Jurkat, Clone E6-1 (cell line): ENCODE measurements at regions not wholly inside any gene's neighbourhood (a gene's known extent, or its start where the extent isn't known, plus 50 kb on each side); places are given as distances from the start of the nearest gene placed in this dataset.

ENCODE experiments used
- DNase-seq: peaks from one replicate; pipeline ENCODE4 v3.0.0-alpha.2; 2011; ENCODE audit warnings: low read depth, low spot score
- H3K4me3 ChIP-seq: 2 replicates; pipeline ENCODE4 v1.5.1; 2011; ENCODE audit warnings: mild to moderate bottlenecking, low read length, control low read depth, moderate library complexity

DNA sequence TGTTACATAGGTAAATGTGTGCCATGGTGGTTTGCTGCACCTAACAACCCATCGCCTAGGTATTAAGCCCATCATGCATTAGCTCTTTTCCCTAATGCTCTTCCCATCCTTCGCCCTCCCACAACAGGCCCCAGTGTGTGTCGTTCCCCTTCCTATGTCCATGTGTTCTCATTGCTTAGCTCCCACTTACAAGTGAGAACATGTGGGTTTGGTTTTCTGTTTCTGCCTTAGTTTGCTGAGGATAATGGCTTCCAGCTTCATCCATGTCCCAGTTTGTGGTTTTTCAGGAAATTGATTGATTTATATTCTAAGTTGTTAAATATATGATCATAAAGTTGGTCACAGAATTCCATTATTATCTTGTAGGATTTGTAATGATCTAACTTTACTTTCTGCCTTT lies 85.3 kb upstream of the CAST start:
- no peak for DNase-seq
- no peak overlapping the region for H3K4me3 ChIP-seq

DNA sequence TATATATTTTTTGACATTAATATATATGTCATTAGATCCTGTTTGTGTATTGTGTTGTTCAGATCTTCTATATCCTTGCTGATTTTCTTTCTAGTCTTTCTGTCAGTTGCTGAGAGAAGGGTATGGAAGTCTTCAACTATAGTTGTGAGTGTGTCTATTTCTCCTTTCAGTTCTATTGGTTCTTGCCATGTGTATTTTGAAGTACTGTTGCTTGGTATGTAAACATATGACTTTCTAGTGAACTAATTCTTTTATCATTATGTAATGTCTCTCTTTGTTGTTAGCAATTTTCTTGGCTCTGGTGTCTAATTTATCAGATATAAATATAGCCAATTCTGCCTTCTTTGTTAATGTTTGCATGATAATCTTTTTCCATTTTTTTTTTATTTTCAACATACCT lies 84.3 kb upstream of the CAST start:
- no peak for DNase-seq
- no peak overlapping the region for H3K4me3 ChIP-seq

DNA sequence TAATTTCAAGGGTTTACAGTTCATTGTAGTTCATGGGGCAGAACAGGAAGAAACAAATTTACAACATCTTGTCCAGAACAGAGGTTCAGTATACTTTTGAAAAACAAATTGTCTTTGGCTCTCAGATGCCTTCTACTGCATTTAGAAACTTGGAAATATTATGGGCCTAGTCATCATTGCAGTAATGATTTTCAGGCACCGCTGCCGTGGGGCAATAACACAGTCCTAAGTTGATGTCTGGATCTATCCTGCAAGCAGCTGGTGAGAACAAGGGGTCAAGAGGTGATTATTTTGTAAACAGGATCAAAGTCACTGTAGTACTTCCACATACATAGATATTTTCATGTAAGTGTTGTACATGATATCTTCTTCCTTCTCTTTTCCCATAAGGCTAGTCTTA lies 82.5 kb upstream of the CAST start:
- DNase-seq, result no peak
- H3K4me3 ChIP-seq, result no peak overlapping the region

DNA sequence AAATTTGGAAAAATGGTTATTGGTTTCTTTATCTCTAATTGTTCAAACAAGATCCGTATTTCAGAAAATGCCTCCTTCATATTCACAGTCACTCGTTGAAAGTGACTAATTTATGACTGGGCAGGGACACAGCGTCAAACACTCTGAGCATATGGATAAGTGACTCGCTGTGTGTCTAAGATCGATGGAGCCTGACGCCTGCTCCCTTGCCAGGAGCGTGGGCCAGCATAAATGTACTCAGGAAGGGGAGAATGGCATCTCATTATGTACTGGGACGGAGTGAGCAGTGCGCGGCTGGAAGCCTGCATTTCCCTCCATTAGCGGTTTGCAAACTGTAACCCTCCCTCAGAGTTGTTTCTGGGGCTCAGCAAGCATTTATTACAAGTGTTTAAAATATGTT lies 79.8 kb upstream of the CAST start:
- H3K4me3 ChIP-seq, result no peak overlapping the region
- DNase-seq, result no peak

DNA sequence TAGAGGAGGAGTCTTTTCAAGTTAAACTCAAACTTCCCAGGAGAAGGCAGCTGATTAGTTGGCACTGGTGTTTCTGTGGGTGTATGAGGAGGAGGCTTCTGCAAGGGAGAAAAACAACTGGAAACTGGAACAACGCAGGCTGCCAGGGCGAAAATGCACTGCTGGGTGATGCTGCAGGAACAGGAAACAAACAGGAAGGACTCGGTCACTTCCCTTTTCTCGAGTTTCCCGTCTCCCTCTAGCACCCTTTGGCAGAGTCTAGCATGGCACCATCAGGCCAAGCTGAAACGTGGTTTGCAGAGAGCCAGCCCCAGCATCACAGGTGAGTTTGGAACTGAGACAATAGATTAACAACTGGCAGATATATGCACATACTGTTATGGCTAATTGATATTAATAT lies 77.5 kb upstream of the CAST start:
- H3K4me3 ChIP-seq, result no peak overlapping the region
- no peak for DNase-seq

DNA sequence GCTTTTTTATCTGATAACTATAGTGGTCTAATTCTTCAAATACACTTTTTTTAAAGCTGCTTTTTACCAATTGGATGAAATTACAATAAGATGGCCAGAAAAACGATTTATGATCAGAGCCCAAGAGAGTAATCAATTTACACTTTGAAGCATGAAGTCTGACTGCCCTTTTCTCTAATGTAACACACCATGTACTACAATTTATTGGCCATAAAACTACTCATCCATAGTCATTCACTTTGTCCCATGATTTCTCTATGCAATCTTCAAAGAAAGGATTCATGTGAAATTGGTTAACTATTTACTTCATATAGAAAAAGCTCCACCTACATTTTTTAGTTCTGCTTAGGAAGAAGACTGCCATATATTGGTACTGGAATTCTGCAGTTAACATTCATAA lies 73.6 kb upstream of the CAST start:
- DNase-seq, result no peak
- H3K4me3 ChIP-seq, result no peak overlapping the region

DNA sequence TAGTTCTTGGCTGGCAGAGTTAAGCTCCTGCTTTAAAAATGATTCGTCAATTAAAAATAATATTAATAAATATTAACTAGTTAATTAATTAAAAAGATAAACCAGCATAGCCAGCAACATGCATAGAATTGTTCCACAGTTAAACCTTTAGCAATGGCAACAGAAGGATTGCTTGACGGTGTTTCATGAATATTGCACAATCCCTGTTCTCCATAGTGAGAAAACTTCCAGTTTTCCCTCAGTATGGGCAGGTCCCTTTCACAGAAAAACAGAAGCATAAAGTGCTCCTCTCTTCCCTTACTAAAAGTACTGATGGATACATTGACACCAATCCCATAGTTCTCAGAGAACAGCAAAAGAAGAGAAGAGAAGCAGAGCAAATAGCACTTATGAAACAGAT lies 71.4 kb upstream of the CAST start:
- no peak for DNase-seq
- H3K4me3 ChIP-seq, result no peak overlapping the region

DNA sequence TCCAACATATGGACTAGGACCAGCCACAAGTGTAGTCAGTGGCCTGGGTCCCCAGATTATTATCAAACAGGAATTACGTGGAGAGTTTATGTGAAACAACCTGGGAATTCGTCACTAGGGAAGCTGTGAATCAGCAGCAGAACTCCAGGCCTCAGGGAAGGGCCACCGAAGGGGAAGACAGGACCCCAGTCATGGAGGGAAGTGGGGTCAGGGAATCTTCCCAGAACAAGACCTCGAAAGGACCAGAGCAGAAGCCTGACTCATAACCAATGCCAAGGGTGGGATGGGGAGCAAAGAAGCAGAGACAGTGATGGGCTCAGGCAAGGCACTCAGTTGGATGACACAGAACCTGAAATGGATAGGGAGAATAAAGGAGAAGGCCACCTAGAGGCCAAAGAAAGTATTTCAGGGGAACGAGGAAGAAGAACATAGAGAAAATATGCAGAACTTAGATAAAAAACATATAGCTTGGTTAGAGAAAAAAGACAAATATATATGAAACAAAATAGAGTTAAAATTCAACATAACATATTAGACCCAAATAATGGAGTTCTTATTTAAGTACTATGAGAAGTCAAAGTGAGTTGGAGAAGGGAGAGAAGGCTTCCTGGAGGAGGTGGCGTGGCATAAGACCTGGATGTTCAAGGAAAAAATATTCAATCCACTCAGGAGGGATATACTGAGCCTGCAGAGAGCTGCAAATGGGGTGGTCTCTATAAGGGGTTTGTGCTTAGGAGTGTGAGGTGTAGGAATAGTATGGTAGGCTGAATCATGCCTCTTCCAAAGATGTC lies 66.7 kb upstream of the CAST start:
- no peak overlapping the region for H3K4me3 ChIP-seq
- peak; percentile 27 for DNase-seq

DNA sequence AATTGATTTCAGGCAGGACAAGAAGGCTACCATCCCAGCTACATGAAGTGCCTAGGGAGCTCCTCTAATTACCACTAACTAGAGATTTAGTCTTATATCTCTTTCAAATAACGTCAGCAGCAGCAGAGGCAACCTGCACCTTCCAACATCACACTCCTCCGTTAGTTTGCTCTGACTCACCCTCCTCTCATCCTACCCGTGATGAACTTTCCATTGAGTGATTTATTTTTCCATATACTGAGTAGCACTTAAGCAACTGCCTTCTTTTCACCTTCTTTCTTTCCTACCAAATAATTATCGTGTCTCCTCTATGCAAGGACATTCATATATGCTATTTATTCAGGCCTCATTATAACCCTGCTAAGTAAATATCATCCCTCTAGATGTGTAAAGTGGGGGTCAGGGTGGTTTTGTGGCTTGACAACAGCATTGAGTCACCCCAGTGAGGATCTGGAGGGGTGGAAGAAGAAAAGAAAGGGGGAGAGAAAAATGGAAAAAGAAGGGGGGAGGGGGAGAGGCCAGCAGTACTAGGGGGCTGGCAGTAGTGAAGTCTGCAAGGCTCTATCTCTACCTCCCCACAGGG lies 64.6 kb upstream of the CAST start:
- H3K4me3 ChIP-seq, result no peak overlapping the region
- no peak for DNase-seq

DNA sequence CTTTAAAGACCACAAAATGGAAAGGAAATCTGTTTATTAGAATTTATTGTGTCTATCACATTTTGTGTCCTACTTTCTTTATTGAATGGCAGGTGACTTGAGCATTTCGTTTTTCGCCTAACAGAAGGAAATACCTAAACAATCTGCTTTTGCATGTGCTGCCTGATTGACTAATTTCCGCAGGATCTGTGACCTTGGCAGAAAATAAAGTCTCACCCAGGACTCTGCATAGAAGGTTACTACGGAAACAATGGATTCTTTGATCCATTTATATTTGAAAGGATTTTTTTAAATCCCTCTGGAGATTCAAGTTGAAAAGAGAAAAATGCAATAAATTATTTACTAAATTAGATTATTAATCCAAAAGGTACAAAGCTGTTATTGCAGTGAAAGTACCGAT lies 61.0 kb upstream of the CAST start:
- no peak for DNase-seq
- H3K4me3 ChIP-seq, result no peak overlapping the region

DNA sequence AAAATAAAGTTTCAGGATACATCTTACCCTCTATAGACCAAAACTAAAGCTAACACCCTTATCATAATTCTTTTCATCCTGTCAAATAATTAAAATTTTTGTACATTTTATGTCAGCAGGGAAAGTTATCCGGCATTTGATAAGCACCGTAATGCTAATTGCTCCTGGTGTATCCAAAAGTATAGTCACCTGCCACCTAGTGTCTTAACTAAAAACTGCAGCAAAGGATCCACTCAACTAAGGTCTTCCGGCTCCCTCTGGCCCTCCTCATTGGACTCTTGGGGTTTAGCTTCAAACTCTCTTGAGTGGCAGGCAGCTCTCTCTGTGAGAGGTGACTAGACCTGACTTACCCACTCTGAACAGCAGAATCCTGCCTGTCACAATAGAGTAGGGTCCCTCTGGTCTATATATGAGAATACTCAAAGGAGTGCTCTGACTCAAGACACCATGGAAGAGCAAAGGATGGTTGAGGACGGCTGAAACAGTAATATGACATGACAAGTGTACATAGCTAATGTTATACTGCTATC lies 60.4 kb upstream of the CAST start:
- DNase-seq, result peak; percentile 59
- no peak overlapping the region for H3K4me3 ChIP-seq

DNA sequence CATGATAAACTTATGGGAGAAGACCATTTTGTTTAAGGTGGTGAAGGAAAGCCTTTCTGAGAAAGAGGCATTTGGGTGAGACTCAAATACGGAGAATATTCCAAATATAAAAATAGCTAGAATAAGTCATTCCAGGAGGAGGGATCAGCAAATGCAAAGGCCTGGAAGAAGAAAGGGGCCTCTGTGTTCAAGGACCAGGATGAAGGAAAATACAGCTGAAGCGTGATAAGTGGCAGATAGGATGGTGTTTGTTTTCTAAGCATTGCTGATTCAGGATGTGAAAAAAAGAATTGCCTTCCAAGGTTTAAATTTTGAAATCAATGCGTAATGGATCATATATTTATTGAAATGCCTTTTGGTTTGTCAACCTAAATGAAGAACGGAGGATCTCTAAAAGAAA lies 59.4 kb upstream of the CAST start:
- DNase-seq, result no peak

DNA sequence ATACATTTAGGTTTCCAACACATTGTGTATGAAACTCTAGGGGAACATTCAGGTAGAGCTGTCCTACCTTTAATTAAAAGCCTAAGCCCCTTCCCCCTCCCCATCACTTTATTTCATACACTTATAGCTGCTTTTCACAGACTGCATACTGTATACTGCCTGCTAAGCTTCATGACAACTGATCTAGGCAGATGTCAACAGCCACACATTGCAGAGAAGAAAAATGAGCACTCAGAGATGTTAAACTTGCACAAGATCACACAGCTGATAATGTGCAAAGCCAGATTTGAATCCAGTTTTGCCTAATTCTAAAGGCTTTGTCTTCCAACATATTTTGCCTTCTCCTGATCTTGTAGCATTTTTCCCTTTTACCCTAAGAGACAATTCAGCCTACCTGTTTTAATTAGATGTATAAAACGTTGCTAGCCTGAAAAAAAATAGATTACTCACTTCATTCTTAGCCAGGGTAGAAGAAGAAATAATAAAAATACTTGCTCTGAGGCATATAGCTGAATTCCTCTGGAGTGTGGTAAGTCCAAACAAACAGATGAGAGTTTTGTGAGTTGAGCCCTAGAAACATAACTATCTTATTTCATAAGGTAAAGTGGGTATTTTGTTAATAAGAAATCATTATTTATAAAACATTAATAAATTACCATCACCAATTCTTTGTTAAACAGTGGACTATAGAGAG lies 56.9 kb upstream of the CAST start:
- no peak for DNase-seq
- no peak overlapping the region for H3K4me3 ChIP-seq

More for the DNA sequence above, 59.4 kb upstream of the CAST start:
- H3K4me3 ChIP-seq, result no peak overlapping the region

DNA sequence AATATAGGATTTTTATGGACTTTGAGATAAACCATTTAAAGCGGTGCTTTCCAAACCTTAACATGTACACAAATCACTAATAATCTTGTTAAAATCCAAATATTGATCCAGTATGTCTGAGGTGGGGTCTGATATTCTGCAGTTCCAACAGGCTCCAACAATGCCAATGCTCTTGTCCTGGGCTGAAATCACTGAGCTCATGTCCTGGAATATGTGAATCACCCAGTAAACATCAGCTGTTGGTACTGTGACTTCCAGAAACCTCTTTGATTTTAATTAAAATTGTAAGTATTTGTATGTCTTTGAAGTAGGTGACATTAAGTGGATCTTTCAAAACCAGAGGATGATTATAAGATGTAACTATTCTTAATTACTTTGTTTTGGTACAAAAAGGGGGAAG lies 52.8 kb upstream of the CAST start:
- DNase-seq, result no peak
- H3K4me3 ChIP-seq, result no peak overlapping the region

DNA sequence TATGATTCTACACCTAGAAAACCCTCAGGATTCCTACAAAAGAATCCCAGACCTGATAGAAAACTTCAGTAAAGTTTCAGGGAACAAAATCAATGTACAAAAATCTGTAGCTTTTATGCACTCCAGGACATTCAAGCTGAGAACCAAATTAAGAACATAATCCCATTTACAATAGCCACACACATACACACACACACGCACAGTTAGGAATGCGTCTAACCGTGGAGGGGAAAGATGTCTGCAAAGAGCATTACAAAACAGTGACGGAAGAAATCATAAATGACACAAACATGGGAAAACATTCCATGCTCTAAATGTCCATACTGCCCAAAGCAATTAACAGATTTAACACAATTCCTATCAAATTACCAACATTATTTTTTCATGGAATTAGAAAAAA lies 51.4 kb upstream of the CAST start:
- no peak for DNase-seq
- H3K4me3 ChIP-seq, result no peak overlapping the region

DNA sequence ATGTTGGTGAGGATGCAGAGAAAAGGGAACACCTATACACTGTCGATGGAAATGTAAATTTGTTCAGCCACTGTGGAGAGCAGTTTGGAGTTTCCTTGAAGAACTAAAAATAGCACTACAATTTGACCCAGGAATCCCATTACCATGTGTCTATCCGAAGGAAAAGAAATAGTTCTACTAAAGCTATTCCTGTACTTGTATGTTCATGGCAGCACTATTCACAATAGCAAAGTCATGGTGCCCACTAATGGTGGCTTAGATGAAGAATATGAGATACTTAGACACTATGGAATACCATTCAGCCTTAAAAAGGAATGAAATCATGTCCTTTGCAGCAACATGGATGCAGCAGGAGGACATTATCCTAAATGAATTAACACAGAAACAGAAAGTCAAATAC lies 50.2 kb upstream of the CAST start:
- H3K4me3 ChIP-seq, result no peak overlapping the region
- DNase-seq, result no peak
